Right ventricle myocardium superior (tissue), 1 donor: ENCODE measurements at regions not wholly inside any gene's neighbourhood (a gene's known extent, or its start where the extent isn't known, plus 50 kb on each side); places are given as distances from the start of the nearest gene placed in this dataset.
A peak's percentile ranks its signal among the peaks of the same experiment; 100 is the strongest.
"Not testable (repeated sequence)": the region's sequence is repeated elsewhere in the genome, so short reads cannot be mapped to it uniquely, and the experiment has no call there.

Experiments
- ATAC-seq: fragments of 200-7000 bp; cut with Tn5 transposase; one replicate; pipeline ENCODE4 v1.9.1; 2020; ENCODE audit warnings: mild to moderate bottlenecking; ENCODE audit not compliant: poor library complexity
- DNase-seq: peaks from one replicate; pipeline ENCODE4 v3.0.0-alpha.2; 2020
- intact Hi-C: fragments of 100-400 bp; cut with DNase I; formaldehyde crosslinking; loops from one replicate; pipeline ENCODE4 v1.11.2; 2022
- donor health status: DM: no; HTN: yes; CAD: no; lungs with severe emphysema.

GRCh38 chr2:122028371-122029100 lies 273.1 kb downstream of the TSN start:
- intact Hi-C loops, result no loop called here
- DNase-seq, result no peak
- peak; percentile 27 for ATAC-seq

- ATAC-seq (no peak), DNase-seq (no peak)
- intact Hi-C loops, result no loop called here
Measured at GRCh38 chr2:122029456-122029855, 274.0 kb downstream of the TSN start.

GRCh38 chr2:122029945-122030344 lies 274.5 kb downstream of the TSN start:
- DNase-seq, result no peak
- no peak for ATAC-seq
- intact Hi-C loops, result no loop called here

- DNase-seq, result no peak
- intact Hi-C loops, result no loop called here
- no peak for ATAC-seq
Measured at GRCh38 chr2:122031544-122032263, 276.3 kb downstream of the TSN start.

- intact Hi-C loops, result no loop called here
- ATAC-seq (no peak), DNase-seq (no peak)
Measured at GRCh38 chr2:122032264-122032645, 276.8 kb downstream of the TSN start.

- DNase-seq, result no peak
- no peak for ATAC-seq
- intact Hi-C loops, result no loop called here
Measured at GRCh38 chr2:122033778-122034177, 278.3 kb downstream of the TSN start.

- ATAC-seq (no peak), DNase-seq (no peak)
- intact Hi-C loops, result no loop called here
Measured at GRCh38 chr2:122034344-122034743, 278.9 kb downstream of the TSN start.

GRCh38 chr2:122034777-122035176 lies 279.3 kb downstream of the TSN start:
- ATAC-seq, result no peak
- DNase-seq, result no peak
- intact Hi-C loops, result no loop called here

- DNase-seq, intact Hi-C loops, ATAC-seq: not testable (repeated sequence)
Measured at GRCh38 chr2:122038816-122039215, 283.4 kb downstream of the TSN start.

GRCh38 chr2:122041455-122041854 lies 286.0 kb downstream of the TSN start:
- intact Hi-C loops, result no loop called here
- DNase-seq (no peak), ATAC-seq (no peak)

- ATAC-seq, intact Hi-C loops, DNase-seq: not testable (repeated sequence)
Measured at GRCh38 chr2:122051659-122052058, 296.2 kb downstream of the TSN start.

- no peak for DNase-seq
- no peak for ATAC-seq
- intact Hi-C loops, result no loop called here
Measured at GRCh38 chr2:122055521-122055931, 300.1 kb downstream of the TSN start.

- intact Hi-C loops, result no loop called here
- ATAC-seq (no peak), DNase-seq (no peak)
Measured at GRCh38 chr2:122056853-122057252, 301.4 kb downstream of the TSN start.

- DNase-seq (no peak), ATAC-seq (no peak)
- intact Hi-C loops, result no loop called here
Measured at GRCh38 chr2:122061206-122061605, 305.8 kb downstream of the TSN start.

- intact Hi-C loops, result no loop called here
- no peak for ATAC-seq
Measured at GRCh38 chr2:122061831-122062230, 306.4 kb downstream of the TSN start.

GRCh38 chr2:122062506-122062905 lies 307.1 kb downstream of the TSN start:
- intact Hi-C loops, result no loop called here

More at GRCh38 chr2:122061831-122062230, 306.4 kb downstream of the TSN start:
- no peak for DNase-seq

GRCh38 chr2:122063716-122064115 lies 308.3 kb downstream of the TSN start:
- ATAC-seq (no peak), DNase-seq (no peak)
- intact Hi-C loops, result no loop called here

More at GRCh38 chr2:122062506-122062905, 307.1 kb downstream of the TSN start:
- DNase-seq (no peak), ATAC-seq (no peak)

GRCh38 chr2:122070241-122070731 lies 314.8 kb downstream of the TSN start:
- DNase-seq (no peak), ATAC-seq (no peak)
- intact Hi-C loops, result no loop called here

GRCh38 chr2:122072666-122073065 lies 317.2 kb downstream of the TSN start:
- DNase-seq (no peak), ATAC-seq (no peak)
- intact Hi-C loops, result no loop called here

- ATAC-seq (no peak), DNase-seq (no peak)
- intact Hi-C loops, result no loop called here
Measured at GRCh38 chr2:122074201-122074600, 318.8 kb downstream of the TSN start.
